GM23338 (cell line): ENCODE measurements at regions not wholly inside any gene's neighbourhood (a gene's known extent, or its start where the extent isn't known, plus 50 kb on each side); places are given as distances from the start of the nearest gene placed in this dataset.

Experiments used
- ATAC-seq: fragments of 200-7000 bp; cut with Tn5 transposase; 3 replicates; pipeline ENCODE4 v1.9.1; 2020
- DNase-seq: peaks from one replicate; pipeline ENCODE4 v3.0.0-alpha.2; 2015; ENCODE audit warnings: low spot score
- H2AFZ ChIP-seq: fragments of 200-600 bp; sonication (generic); 2 replicates; pipeline ENCODE4 v1.8.0; 2016; ENCODE audit warnings: antibody characterized with exemption, mild to moderate bottlenecking, moderate library complexity
- H3F3A ChIP-seq: fragments of 200-600 bp; sonication (generic); replicated peaks from 2 replicates; pipeline ENCODE4 v1.8.0; 2017; ENCODE audit warnings: antibody characterized with exemption, mixed run types, low read depth
- H3K27ac ChIP-seq: fragments of 200-600 bp; sonication (generic); 2 replicates; pipeline ENCODE4 v1.6.1; 2016; ENCODE audit warnings: low read depth
- H3K27me3 ChIP-seq: fragments of 200-600 bp; sonication (generic); 2 replicates; pipeline ENCODE4 v1.8.0; 2016; ENCODE audit warnings: mild to moderate bottlenecking, mixed run types, moderate library complexity; ENCODE audit not compliant: insufficient read depth
- H3K36me3 ChIP-seq: fragments of 200-600 bp; sonication (generic); 2 replicates; pipeline ENCODE4 v1.8.0; 2016; ENCODE audit warnings: mild to moderate bottlenecking; ENCODE audit not compliant: insufficient read depth
- H3K4me1 ChIP-seq: fragments of 200-600 bp; sonication (generic); 2 replicates; pipeline ENCODE4 v1.8.0; 2016; ENCODE audit warnings: mild to moderate bottlenecking, moderate library complexity; ENCODE audit not compliant: insufficient read depth
- H3K4me2 ChIP-seq: fragments of 200-600 bp; sonication (generic); 2 replicates; pipeline ENCODE4 v1.7.1; 2017; ENCODE audit warnings: mixed run types
- H3K4me3 ChIP-seq: fragments of 200-600 bp; sonication (generic); 2 replicates; pipeline ENCODE4 v1.6.1; 2016; ENCODE audit warnings: mixed run types
- H3K79me2 ChIP-seq: fragments of 200-600 bp; sonication (generic); replicated peaks from 2 replicates; pipeline ENCODE4 v1.8.0; 2017; ENCODE audit warnings: mild to moderate bottlenecking; ENCODE audit not compliant: insufficient read depth
- H3K9me2 ChIP-seq: fragments of 200-600 bp; sonication (generic); 2 replicates; pipeline ENCODE4 v1.8.0; 2017; ENCODE audit not compliant: insufficient read depth
- H4K20me1 ChIP-seq: fragments of 200-600 bp; sonication (generic); replicated peaks from 2 replicates; pipeline ENCODE4 v1.8.0; 2017; ENCODE audit warnings: mild to moderate bottlenecking; ENCODE audit not compliant: insufficient read depth
- H3K27ac Mint-ChIP-seq: 2 replicates; pipeline ENCODE4 v1.8.0; 2020; ENCODE audit warnings: inconsistent platforms, mild to moderate bottlenecking, moderate library complexity, mixed read lengths
- H3K27me3 Mint-ChIP-seq: 3 replicates; pipeline ENCODE4 v1.8.0; 2022; ENCODE audit warnings: low read depth, mild to moderate bottlenecking, moderate library complexity, mixed read lengths, inconsistent platforms; ENCODE audit not compliant: insufficient read depth, poor library complexity
- H3K36me3 Mint-ChIP-seq: 3 replicates; pipeline ENCODE4 v1.8.0; 2021; ENCODE audit warnings: low read depth, mild to moderate bottlenecking, inconsistent platforms, moderate library complexity, mixed read lengths
- H3K4me1 Mint-ChIP-seq: 3 replicates; pipeline ENCODE4 v1.8.0; 2020; ENCODE audit warnings: mild to moderate bottlenecking, inconsistent platforms, mixed read lengths
- H3K4me3 Mint-ChIP-seq: 3 replicates; pipeline ENCODE4 v1.8.0; 2021; ENCODE audit warnings: moderate library complexity, mild to moderate bottlenecking, inconsistent platforms, mixed read lengths
- H3K9me3 Mint-ChIP-seq: 3 replicates; pipeline ENCODE4 v1.8.0; 2020; ENCODE audit warnings: moderate library complexity, mild to moderate bottlenecking, inconsistent platforms, mixed read lengths
- CREB1 ChIP-seq: fragments of 250-450 bp; sonication (Bioruptor Pico); IDR thresholded peaks from 2 replicates; pipeline ENCODE4 v1.5.0; 2020; ENCODE audit warnings: low read depth, mild to moderate bottlenecking, moderate library complexity
- ETS1 ChIP-seq: IDR thresholded peaks from 2 replicates; pipeline ENCODE4 v1.6.1; 2016; ENCODE audit warnings: antibody characterized with exemption
- EZH2 ChIP-seq: fragments of 200-600 bp; sonication (generic); IDR thresholded peaks from one replicate; pipeline ENCODE4 v1.8.0; 2017; ENCODE audit warnings: antibody characterized with exemption, mild to moderate bottlenecking, low read depth; ENCODE audit not compliant: unreplicated experiment
- JUNB ChIP-seq: IDR thresholded peaks from one replicate; pipeline ENCODE4 v1.6.1; 2016; ENCODE audit warnings: antibody characterized with exemption; ENCODE audit not compliant: unreplicated experiment
- NANOG ChIP-seq: IDR thresholded peaks from 2 replicates; pipeline ENCODE4 v1.6.1; 2016; ENCODE audit warnings: antibody characterized with exemption, borderline replicate concordance
- POLR2AphosphoS5 ChIP-seq: IDR thresholded peaks from 2 replicates; pipeline ENCODE4 v1.6.1; 2016; ENCODE audit warnings: antibody characterized with exemption, low read depth
- STAT1 ChIP-seq: IDR thresholded peaks from one replicate; pipeline ENCODE4 v1.6.1; 2016; ENCODE audit warnings: antibody characterized with exemption; ENCODE audit not compliant: unreplicated experiment
- ZNF114 ChIP-seq: fragments of 250-450 bp; sonication (Bioruptor Pico); IDR thresholded peaks from 2 replicates; pipeline ENCODE4 v1.5.0; 2020; ENCODE audit warnings: mild to moderate bottlenecking, moderate library complexity
- ZNF331 ChIP-seq: fragments of 250-450 bp; sonication (Bioruptor Pico); IDR thresholded peaks from 2 replicates; pipeline ENCODE4 v1.5.0; 2020; ENCODE audit warnings: low read depth, mild to moderate bottlenecking, moderate library complexity
- TF ChIP-seq, protein P1 (sequence below), 2 experiments: fragments of 200-600 bp in 1 of 2; sonication (generic) in 1 of 2; conservative IDR thresholded peaks; 2 replicates each; pipeline versions ENCODE4 v1.5.1 to v1.6.1; 2016 to 2017; ENCODE audit warnings: antibody characterized with exemption in 2 of 2, low read depth in 2 of 2, mild to moderate bottlenecking in 2 of 2, moderate library complexity in 1 of 2

DNA sequence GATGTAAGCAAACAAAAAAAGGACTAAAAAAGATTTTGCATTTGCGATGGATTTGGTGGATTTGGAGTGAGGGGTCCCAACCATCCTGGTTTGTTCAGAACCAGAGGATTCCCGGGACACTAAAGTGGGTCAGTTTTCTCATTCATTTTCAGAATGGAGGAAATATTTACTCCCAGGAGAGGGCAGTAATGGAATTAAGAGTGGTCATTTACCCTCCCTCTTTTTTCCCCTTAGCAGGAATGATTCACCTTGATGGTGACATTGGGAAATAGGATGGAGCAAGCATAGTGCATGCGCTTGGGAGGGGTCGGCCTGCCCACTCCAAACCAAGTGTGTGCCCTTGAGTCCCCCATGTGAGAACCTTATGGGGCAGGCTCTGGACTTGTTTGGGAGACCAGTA is 164.2 kb upstream of the PUM3 start:
- H3K9me2 ChIP-seq = peaks cover 6% of the 10 kb centered on the region
- Mint-ChIP-seq H3K9me3 (no peaks in the 10 kb centered on the region), H3K27me3 (peaks cover 4% of the 10 kb centered on the region), H3K4me3 (no peak overlapping the region), H3K36me3 (no peaks in the 10 kb centered on the region), H3K27ac (no peak overlapping the region), H3K4me1 (peaks cover 5% of the 10 kb centered on the region; the same call in 2 of the 3 replicates)
- H3K4me2 ChIP-seq = no peak overlapping the region
- no peaks in the 10 kb centered on the region for H4K20me1 ChIP-seq
- TF ChIP-seq CREB1 (CRISPR knock-in tag) (no peak), ETS1 (no peak), ZNF331 (CRISPR knock-in tag) (no peak), NANOG (no peak), STAT1 (no peak), POLR2AphosphoS5 (no peak), ZNF114 (no peak)
- TF ChIP-seq, protein P1, sequence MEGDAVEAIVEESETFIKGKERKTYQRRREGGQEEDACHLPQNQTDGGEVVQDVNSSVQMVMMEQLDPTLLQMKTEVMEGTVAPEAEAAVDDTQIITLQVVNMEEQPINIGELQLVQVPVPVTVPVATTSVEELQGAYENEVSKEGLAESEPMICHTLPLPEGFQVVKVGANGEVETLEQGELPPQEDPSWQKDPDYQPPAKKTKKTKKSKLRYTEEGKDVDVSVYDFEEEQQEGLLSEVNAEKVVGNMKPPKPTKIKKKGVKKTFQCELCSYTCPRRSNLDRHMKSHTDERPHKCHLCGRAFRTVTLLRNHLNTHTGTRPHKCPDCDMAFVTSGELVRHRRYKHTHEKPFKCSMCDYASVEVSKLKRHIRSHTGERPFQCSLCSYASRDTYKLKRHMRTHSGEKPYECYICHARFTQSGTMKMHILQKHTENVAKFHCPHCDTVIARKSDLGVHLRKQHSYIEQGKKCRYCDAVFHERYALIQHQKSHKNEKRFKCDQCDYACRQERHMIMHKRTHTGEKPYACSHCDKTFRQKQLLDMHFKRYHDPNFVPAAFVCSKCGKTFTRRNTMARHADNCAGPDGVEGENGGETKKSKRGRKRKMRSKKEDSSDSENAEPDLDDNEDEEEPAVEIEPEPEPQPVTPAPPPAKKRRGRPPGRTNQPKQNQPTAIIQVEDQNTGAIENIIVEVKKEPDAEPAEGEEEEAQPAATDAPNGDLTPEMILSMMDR (conservative IDR thresholded peaks at IDR 0.05; ENCODE audit: low read depth in 2 of 2) = peak; percentile 46 to 57
- ATAC-seq (peak; percentile 66), DNase-seq (peak; percentile 60)
- no peaks in the 10 kb centered on the region for H3K79me2 ChIP-seq
- no peaks in the 10 kb centered on the region for H3F3A ChIP-seq
- H3K36me3 ChIP-seq = no peaks in the 10 kb centered on the region
- H3K27me3 ChIP-seq = no peaks in the 10 kb centered on the region
- no peak overlapping the region for H3K27ac ChIP-seq
- H2AFZ ChIP-seq = no peak overlapping the region
- H3K4me3 ChIP-seq = no peak overlapping the region
- no peaks in the 10 kb centered on the region for H3K4me1 ChIP-seq

DNA sequence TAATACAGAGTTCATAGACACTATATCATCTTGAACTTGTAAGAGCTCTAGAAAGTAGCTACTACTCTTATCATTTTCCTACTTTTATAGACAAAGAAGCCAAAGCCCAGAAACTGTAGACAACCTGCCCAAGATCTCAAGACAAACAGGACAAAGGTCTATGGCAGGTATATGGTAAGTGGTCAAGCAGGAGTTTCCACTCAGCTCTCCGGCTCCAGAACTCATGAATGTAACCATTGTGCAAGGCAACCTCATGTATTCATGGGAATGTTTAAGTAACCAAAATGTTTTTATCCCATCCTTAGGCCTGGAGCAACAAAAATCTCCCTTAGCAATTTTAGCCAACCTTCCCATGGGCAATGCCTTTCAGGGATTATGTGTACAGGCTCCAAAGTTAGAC is 163.4 kb upstream of the PUM3 start:
- no peaks in the 10 kb centered on the region for H3K36me3 ChIP-seq
- H3K79me2 ChIP-seq = no peaks in the 10 kb centered on the region
- Mint-ChIP-seq H3K9me3 (no peaks in the 10 kb centered on the region), H3K4me1 (peaks cover 5% of the 10 kb centered on the region; the same call in 2 of the 3 replicates), H3K36me3 (no peaks in the 10 kb centered on the region), H3K27me3 (peaks cover 4% of the 10 kb centered on the region), H3K4me3 (no peak overlapping the region), H3K27ac (no peak overlapping the region)
- no peak overlapping the region for H3K27ac ChIP-seq
- ATAC-seq (no peak), DNase-seq (no peak)
- no peaks in the 10 kb centered on the region for H3F3A ChIP-seq
- no peaks in the 10 kb centered on the region for H4K20me1 ChIP-seq
- peaks cover 6% of the 10 kb centered on the region; the same call in 1 of the 2 replicates for H3K9me2 ChIP-seq
- H3K4me1 ChIP-seq = no peaks in the 10 kb centered on the region
- H3K4me2 ChIP-seq = no peak overlapping the region
- no peak overlapping the region for H3K4me3 ChIP-seq
- H2AFZ ChIP-seq = no peak overlapping the region
- H3K27me3 ChIP-seq = no peaks in the 10 kb centered on the region
- TF ChIP-seq ZNF331 (CRISPR knock-in tag) (no peak), EZH2 (no peak), CREB1 (CRISPR knock-in tag) (no peak), NANOG (no peak), ETS1 (no peak), JUNB (no peak)
- TF ChIP-seq, protein P1 (conservative IDR thresholded peaks at IDR 0.05; ENCODE audit: low read depth in 2 of 2) = no peak
